ENCODE measurements at regions not wholly inside any gene's neighbourhood (a gene's known extent, or its start where the extent isn't known, plus 50 kb on each side); places are given as distances from the start of the nearest gene placed in this dataset.

DNA sequence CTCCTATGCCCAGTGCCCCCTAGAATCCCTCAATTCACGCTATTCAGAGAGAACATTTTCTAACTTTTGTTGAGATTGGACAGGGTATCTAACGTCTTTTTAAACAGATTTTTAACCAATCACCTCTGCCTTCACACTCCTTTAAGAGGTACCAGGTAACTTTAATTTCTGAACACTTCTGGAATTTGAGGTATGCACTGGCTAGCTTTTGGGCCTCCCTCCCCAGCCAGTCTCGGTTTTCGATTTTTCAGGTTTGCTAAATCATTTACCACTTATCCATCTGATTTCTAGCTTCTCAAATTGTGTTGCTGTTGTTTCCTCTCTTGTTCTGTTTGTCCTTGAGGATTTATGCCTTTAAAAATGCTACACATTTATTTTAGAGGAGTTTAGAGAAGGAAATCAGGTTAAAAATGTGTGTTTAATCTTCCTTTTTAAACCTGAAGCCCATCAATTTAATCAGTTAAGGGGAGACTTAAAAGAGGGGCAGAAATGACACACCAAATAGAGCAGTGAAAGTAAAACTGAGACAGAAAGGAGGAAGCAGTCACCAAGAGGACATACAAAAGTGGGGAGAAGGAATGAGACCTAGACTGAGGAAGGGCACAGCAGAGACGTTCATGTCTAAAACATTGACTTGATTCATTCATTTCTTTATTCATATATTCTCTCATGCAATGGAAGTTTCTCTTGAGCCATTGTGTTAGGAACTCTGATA is 139.6 kb upstream of the HTR2A start:
- DNase-seq: no peak
- Mint-ChIP-seq H3K27me3 (peaks cover 19% of the 10 kb centered on the region), H3K4me3 (no peak overlapping the region), H3K9me3 (no peaks in the 10 kb centered on the region), H3K4me1 (ENCODE audit: low read depth) (no peaks in the 10 kb centered on the region), H3K27ac (no peak overlapping the region), H3K36me3 (ENCODE audit: low read depth) (no peaks in the 10 kb centered on the region)
- ATAC-seq: no peak
- intact Hi-C loops (cut with micrococcal nuclease): no loop called here
- ChIA-PET POLR2A (no interaction called here), CTCF (no interaction called here)
- no peak for TF ChIP-seq CTCF (IDR thresholded peaks at IDR 0.05)

DNA sequence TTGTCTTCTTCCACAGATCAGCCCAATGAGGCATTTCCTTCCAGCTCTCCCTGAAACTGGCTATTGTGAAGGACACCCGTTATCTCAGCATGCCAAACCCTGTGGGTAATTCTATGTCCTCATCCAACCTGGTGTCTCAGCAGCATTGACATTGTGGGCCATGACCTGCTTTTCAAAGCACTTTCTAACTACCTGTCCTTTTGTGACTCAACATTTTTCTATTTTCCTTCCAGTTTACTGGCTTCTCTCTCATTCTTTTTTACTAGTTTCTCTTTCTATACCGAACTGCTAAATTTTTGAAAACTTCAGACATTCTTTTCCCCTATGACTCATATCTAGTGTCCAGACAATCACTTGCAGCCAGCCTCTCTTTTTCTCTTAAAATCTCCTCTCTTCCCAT is 136.4 kb upstream of the HTR2A start:
- Mint-ChIP-seq H3K4me3 (no peak overlapping the region), H3K36me3 (ENCODE audit: low read depth) (no peaks in the 10 kb centered on the region), H3K4me1 (ENCODE audit: low read depth) (no peaks in the 10 kb centered on the region), H3K9me3 (no peaks in the 10 kb centered on the region), H3K27me3 (peaks cover 17% of the 10 kb centered on the region), H3K27ac (no peak overlapping the region)
- no peak for TF ChIP-seq CTCF (IDR thresholded peaks at IDR 0.05)
- POLR2A ChIA-PET: no interaction called here
- DNase-seq (no peak), ATAC-seq (no peak)
- intact Hi-C loops (cut with micrococcal nuclease): no loop called here
- CTCF ChIA-PET: no interaction called here

DNA sequence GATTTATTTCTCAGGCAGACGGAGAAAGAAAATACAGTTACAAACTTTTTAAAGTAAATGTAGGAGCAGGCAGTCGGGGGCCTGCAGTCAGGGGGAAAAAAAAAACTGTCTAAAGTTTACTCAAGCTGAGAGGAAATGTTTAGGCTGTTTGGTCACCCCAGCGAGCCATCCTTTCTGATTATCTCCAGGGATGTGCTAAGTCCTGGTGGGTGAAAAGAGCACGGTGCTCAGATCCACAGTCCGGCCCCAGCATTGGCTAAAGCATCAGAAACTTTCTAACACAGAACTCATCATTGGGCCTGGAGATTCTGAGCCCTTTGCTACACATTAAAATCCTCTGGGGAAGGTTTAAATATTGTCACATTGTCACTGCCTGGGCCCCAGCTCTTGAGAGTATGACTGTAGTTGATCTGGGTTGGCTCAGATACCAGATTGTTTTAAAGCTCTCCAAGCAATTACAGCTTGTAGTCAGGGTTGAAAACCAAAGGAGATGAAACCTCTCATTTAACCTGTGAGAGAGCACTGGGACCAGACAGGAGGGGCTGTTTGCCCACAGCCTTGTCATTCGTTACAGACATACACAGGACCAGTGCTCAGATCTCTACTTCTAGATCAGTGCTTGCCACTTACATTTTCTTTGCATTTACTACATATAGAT is 131.1 kb upstream of the HTR2A start:
- intact Hi-C loops (cut with micrococcal nuclease): no loop called here
- CTCF ChIA-PET: no interaction called here
- no peaks in the 10 kb centered on the region for H3K27me3 Mint-ChIP-seq
- H3K4me3 Mint-ChIP-seq: no peak overlapping the region
- DNase-seq (no peak), ATAC-seq (no peak)
- no peaks in the 10 kb centered on the region for H3K9me3 Mint-ChIP-seq
- no peaks in the 10 kb centered on the region for H3K36me3 Mint-ChIP-seq (ENCODE audit: low read depth)
- POLR2A ChIA-PET: no interaction called here
- no peak overlapping the region for H3K27ac Mint-ChIP-seq
- no peaks in the 10 kb centered on the region for H3K4me1 Mint-ChIP-seq (ENCODE audit: low read depth)
- no peak for TF ChIP-seq CTCF (IDR thresholded peaks at IDR 0.05)

DNA sequence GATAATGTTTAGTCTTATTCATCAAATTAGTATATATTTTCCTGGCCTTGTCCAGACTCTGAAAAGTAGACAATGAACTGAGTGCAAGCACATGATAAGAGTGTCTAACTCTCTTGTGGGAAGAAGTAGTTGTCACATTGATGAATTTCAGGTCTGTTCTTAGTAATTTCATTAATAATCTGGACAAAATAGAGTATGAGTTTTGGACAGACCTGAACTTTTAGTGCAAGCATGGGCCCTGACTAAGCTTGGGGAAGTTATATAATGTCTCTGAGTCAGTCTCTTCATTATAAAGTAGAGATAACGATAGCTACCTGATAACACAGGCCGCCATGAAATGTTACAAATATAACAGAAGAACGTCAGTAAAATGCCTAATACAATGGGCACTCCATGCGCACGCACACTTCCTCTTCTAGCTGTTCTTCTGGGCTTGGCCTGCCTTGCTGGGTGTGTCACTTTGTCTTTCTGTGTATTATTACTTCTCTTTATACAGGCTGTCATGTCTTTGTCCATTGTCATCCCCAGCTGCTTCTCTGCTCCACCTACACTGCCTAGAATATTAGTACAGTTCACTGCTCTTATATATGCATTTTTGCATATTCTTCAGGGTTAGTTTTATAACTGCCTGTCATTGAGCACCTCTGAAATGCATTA is 129.1 kb upstream of the HTR2A start:
- CTCF ChIA-PET: no interaction called here
- no peaks in the 10 kb centered on the region for H3K9me3 Mint-ChIP-seq
- ATAC-seq (no peak), DNase-seq (no peak)
- no peak for TF ChIP-seq CTCF (IDR thresholded peaks at IDR 0.05)
- no peak overlapping the region for H3K4me3 Mint-ChIP-seq
- POLR2A ChIA-PET: no interaction called here
- no peak overlapping the region for H3K27ac Mint-ChIP-seq
- no peaks in the 10 kb centered on the region for H3K36me3 Mint-ChIP-seq (ENCODE audit: low read depth)
- no peaks in the 10 kb centered on the region for H3K27me3 Mint-ChIP-seq
- intact Hi-C loops (cut with micrococcal nuclease): no loop called here
- H3K4me1 Mint-ChIP-seq (ENCODE audit: low read depth): no peaks in the 10 kb centered on the region

- H3K27ac Mint-ChIP-seq: no peak overlapping the region
- intact Hi-C loops (cut with micrococcal nuclease): no loop called here
- H3K27me3 Mint-ChIP-seq: no peaks in the 10 kb centered on the region
- no peak overlapping the region for H3K4me3 Mint-ChIP-seq
- no peaks in the 10 kb centered on the region for H3K4me1 Mint-ChIP-seq (ENCODE audit: low read depth)
- CTCF ChIA-PET: no interaction called here
- no peak for ATAC-seq
- TF ChIP-seq CTCF (IDR thresholded peaks at IDR 0.05): no peak
- POLR2A ChIA-PET: no interaction called here
- H3K9me3 Mint-ChIP-seq: peaks cover 1% of the 10 kb centered on the region
- H3K36me3 Mint-ChIP-seq (ENCODE audit: low read depth): no peaks in the 10 kb centered on the region
- no peak for DNase-seq
Observed at GRCh38 chr13:47019977-47020376, 123.1 kb upstream of the HTR2A start.
